ENCODE measurements at regions not wholly inside any gene's neighbourhood (a gene's known extent, or its start where the extent isn't known, plus 50 kb on each side); places are given as distances from the start of the nearest gene placed in this dataset.

DNA sequence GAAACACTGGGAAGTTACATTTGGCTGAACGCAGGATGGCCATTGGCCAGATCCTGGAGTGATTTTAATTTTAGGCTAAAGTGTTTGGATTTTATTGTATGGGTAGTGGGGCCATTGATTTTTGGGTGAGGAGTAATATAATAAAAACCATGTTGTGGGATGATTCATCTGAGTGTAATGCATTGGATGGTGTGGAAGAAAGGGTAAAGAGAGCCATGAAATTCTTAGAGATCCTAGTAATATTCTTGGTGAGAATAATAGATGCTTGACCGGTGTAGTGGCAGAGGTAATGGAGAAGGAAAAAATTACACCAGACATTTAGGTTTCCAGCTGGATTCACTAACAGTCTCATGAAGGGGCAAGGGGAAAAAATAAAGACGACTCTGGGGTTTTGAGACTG lies 158.1 kb downstream of the NPR3 start:
- ChIA-PET POLR2A (no interaction called here), CTCF (ENCODE audit: low intra/inter-chr PET ratio) (no interaction called here)
- no peak overlapping the region for H3K27ac ChIP-seq (ENCODE audit: extremely low read depth, low read depth, low read length)
- in situ Hi-C loops (cut with MboI) = no loop called here
- intact Hi-C loops (cut with micrococcal nuclease) = no loop called here
- WGBS (ENCODE audit: insufficient coverage, low coverage, missing lambda C conversion rate) = 0% methylated on average over 3 of the region's 3 CpGs
- TF ChIP-seq, protein P1, sequence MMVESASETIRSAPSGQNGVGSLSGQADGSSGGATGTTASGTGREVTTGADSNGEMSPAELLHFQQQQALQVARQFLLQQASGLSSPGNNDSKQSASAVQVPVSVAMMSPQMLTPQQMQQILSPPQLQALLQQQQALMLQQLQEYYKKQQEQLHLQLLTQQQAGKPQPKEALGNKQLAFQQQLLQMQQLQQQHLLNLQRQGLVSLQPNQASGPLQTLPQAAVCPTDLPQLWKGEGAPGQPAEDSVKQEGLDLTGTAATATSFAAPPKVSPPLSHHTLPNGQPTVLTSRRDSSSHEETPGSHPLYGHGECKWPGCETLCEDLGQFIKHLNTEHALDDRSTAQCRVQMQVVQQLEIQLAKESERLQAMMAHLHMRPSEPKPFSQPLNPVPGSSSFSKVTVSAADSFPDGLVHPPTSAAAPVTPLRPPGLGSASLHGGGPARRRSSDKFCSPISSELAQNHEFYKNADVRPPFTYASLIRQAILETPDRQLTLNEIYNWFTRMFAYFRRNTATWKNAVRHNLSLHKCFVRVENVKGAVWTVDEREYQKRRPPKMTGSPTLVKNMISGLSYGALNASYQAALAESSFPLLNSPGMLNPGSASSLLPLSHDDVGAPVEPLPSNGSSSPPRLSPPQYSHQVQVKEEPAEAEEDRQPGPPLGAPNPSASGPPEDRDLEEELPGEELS (CRISPR knock-in tag; IDR thresholded peaks at IDR 0.05; ENCODE audit: borderline replicate concordance) = no peak
- TF ChIP-seq ILF3 (IDR thresholded peaks at IDR 0.05; ENCODE audit: borderline replicate concordance) = no peak
- TF ChIP-seq CTBP1 (IDR thresholded peaks at IDR 0.05; ENCODE audit: borderline replicate concordance) = no peak
- H2AFZ ChIP-seq (ENCODE audit: low read depth, low read length) = no peak overlapping the region
- H3K4me1 ChIP-seq (replicated peaks in 1 of 2; ENCODE audit: control insufficient read depth in 2 of 2, insufficient read depth in 2 of 2, low read length in 2 of 2) = no peaks in the 10 kb centered on the region
- ATAC-seq = no peak
- FAIRE-seq = no peak
- no peaks in the 10 kb centered on the region for H3K36me3 ChIP-seq (ENCODE audit: control insufficient read depth, insufficient read depth, low read length)
- no peak for DNase-seq (ENCODE audit: extremely low read depth in 1 of 4, low spot score in 3 of 4)
- no peaks in the 10 kb centered on the region for H3K79me2 ChIP-seq (ENCODE audit: control insufficient read depth, insufficient read depth, low read length)
- H4K20me1 ChIP-seq (replicated peaks; ENCODE audit: control insufficient read depth, insufficient read depth, low read length) = no peaks in the 10 kb centered on the region
- no peaks in the 10 kb centered on the region for H3K27me3 ChIP-seq (ENCODE audit: control insufficient read depth in 2 of 2, insufficient read depth in 2 of 2, low read length in 2 of 2)
- no TSS peak for BruUV-seq (replicated peaks)
- no peaks in the 10 kb centered on the region; the same call in 1 of the 2 replicates for H3K9me3 ChIP-seq (replicated peaks; ENCODE audit: control insufficient read depth, insufficient read depth, low read depth, low read length)
- no peak overlapping the region for H3K4me2 ChIP-seq (ENCODE audit: insufficient read depth, low read length)
- no peak overlapping the region for H3K9ac ChIP-seq (ENCODE audit: insufficient read depth in 1 of 2, low read depth in 2 of 2, low read length in 2 of 2)
- H3K9me1 ChIP-seq (ENCODE audit: control insufficient read depth, insufficient read depth, low read length) = no peaks in the 10 kb centered on the region
- H3K4me3 ChIP-seq = no peak overlapping the region

DNA sequence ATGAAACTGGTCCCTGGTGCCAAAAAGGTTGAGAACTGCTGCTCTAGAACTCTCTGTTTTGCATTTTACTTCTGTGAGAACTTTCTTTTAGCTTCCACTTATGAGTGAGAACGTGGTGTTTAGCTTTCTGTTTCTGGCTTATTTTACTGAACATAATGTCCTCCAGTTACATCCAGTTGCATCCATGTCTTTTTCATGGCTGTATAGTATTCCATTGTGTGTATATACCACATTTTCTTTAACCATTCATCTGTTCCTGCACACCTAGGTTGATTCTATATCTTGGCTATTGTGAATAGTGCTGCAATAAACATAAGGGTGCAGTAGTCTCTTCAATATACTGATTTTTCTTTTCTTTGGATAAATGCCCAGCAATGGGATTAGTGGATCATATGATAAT lies 165.7 kb downstream of the NPR3 start:
- no peak overlapping the region for H3K27ac ChIP-seq (ENCODE audit: extremely low read depth, low read depth, low read length)
- no peak overlapping the region for H3K4me2 ChIP-seq (ENCODE audit: insufficient read depth, low read length)
- no peaks in the 10 kb centered on the region for H3K4me1 ChIP-seq (replicated peaks in 1 of 2; ENCODE audit: control insufficient read depth in 2 of 2, insufficient read depth in 2 of 2, low read length in 2 of 2)
- no peaks in the 10 kb centered on the region for H3K79me2 ChIP-seq (ENCODE audit: control insufficient read depth, insufficient read depth, low read length)
- FAIRE-seq = no peak
- ChIA-PET CTCF (ENCODE audit: low intra/inter-chr PET ratio) (no interaction called here), POLR2A (no interaction called here)
- no peaks in the 10 kb centered on the region for H3K9me3 ChIP-seq (replicated peaks; ENCODE audit: control insufficient read depth, insufficient read depth, low read depth, low read length)
- BruUV-seq (replicated peaks) = no TSS peak
- intact Hi-C loops (cut with micrococcal nuclease) = no loop called here
- H3K36me3 ChIP-seq (ENCODE audit: control insufficient read depth, insufficient read depth, low read length) = no peaks in the 10 kb centered on the region
- H3K27me3 ChIP-seq (ENCODE audit: control insufficient read depth in 2 of 2, insufficient read depth in 2 of 2, low read length in 2 of 2) = no peaks in the 10 kb centered on the region
- no peak overlapping the region for H3K4me3 ChIP-seq
- DNase-seq (ENCODE audit: extremely low read depth in 1 of 4, low spot score in 3 of 4) = no peak
- H2AFZ ChIP-seq (ENCODE audit: low read depth, low read length) = no peak overlapping the region
- WGBS (ENCODE audit: insufficient coverage, low coverage, missing lambda C conversion rate) = 0% methylated on average over 1 of the region's 1 CpG
- no peaks in the 10 kb centered on the region for H4K20me1 ChIP-seq (replicated peaks; ENCODE audit: control insufficient read depth, insufficient read depth, low read length)
- ATAC-seq = no peak
- in situ Hi-C loops (cut with MboI) = no loop called here
- no peak overlapping the region for H3K9ac ChIP-seq (ENCODE audit: insufficient read depth in 1 of 2, low read depth in 2 of 2, low read length in 2 of 2)
- no peaks in the 10 kb centered on the region for H3K9me1 ChIP-seq (ENCODE audit: control insufficient read depth, insufficient read depth, low read length)
- no peak for TF ChIP-seq JUN (IDR thresholded peaks at IDR 0.05; ENCODE audit: borderline replicate concordance, low read depth, low read length)
- no peak for TF ChIP-seq JUN (CRISPR knock-in tag; IDR thresholded peaks at IDR 0.05; ENCODE audit: borderline replicate concordance)
- TF ChIP-seq ZNF140 (CRISPR knock-in tag; IDR thresholded peaks at IDR 0.05) = no peak
- TF ChIP-seq TAF7 (tag; IDR thresholded peaks at IDR 0.05) = no peak
- TF ChIP-seq, protein P2, sequence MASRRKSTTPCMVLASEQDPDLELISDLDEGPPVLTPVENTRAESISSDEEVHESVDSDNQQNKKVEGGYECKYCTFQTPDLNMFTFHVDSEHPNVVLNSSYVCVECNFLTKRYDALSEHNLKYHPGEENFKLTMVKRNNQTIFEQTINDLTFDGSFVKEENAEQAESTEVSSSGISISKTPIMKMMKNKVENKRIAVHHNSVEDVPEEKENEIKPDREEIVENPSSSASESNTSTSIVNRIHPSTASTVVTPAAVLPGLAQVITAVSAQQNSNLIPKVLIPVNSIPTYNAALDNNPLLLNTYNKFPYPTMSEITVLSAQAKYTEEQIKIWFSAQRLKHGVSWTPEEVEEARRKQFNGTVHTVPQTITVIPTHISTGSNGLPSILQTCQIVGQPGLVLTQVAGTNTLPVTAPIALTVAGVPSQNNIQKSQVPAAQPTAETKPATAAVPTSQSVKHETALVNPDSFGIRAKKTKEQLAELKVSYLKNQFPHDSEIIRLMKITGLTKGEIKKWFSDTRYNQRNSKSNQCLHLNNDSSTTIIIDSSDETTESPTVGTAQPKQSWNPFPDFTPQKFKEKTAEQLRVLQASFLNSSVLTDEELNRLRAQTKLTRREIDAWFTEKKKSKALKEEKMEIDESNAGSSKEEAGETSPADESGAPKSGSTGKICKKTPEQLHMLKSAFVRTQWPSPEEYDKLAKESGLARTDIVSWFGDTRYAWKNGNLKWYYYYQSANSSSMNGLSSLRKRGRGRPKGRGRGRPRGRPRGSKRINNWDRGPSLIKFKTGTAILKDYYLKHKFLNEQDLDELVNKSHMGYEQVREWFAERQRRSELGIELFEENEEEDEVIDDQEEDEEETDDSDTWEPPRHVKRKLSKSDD (conservative IDR thresholded peaks at IDR 0.05; ENCODE audit: low read length) = no peak
- peak; percentile 67 for TF ChIP-seq RBM25 (IDR thresholded peaks at IDR 0.05; ENCODE audit: low read depth, low read length, severe bottlenecking)
